NCI-H1694 treated with DMSO at 0.1 percent for 48 hours (cell line): ENCODE measurements at regions not wholly inside any gene's neighbourhood (a gene's known extent, or its start where the extent isn't known, plus 50 kb on each side); places are given as distances from the start of the nearest gene placed in this dataset.

Experiments used
- DNase-seq: peaks from one replicate; lab custom pipeline; 2025; lab: John Stamatoyannopoulos, UW

GRCh38 chr7:121810831-121811672 is 61.9 kb upstream of the PTPRZ1 start:
- DNase-seq: no peak

GRCh38 chr7:121807078-121807477 is 65.9 kb upstream of the PTPRZ1 start:
- DNase-seq: no peak

- no peak for DNase-seq
Observed at GRCh38 chr7:121803039-121803438, 69.9 kb upstream of the PTPRZ1 start.

- no peak for DNase-seq
Observed at GRCh38 chr7:121800916-121801675, 71.9 kb upstream of the PTPRZ1 start.

- DNase-seq: no peak
Observed at GRCh38 chr7:121798896-121799295, 74.1 kb upstream of the PTPRZ1 start.

- DNase-seq: no peak
Observed at GRCh38 chr7:121798453-121798840, 74.5 kb upstream of the PTPRZ1 start.

- DNase-seq: no peak
Observed at GRCh38 chr7:121797657-121798452, 75.1 kb upstream of the PTPRZ1 start.

GRCh38 chr7:121796936-121797656 is 75.9 kb upstream of the PTPRZ1 start:
- no peak for DNase-seq

- DNase-seq: no peak
Observed at GRCh38 chr7:121796381-121796780, 76.6 kb upstream of the PTPRZ1 start.

GRCh38 chr7:121795736-121796135 is 77.2 kb upstream of the PTPRZ1 start:
- DNase-seq: no peak

GRCh38 chr7:121793716-121794115 is 79.2 kb upstream of the PTPRZ1 start:
- DNase-seq: no peak

GRCh38 chr7:121777672-121778071 is 95.3 kb upstream of the PTPRZ1 start:
- DNase-seq: no peak

GRCh38 chr7:121774563-121774962 is 98.4 kb upstream of the PTPRZ1 start:
- no peak for DNase-seq

GRCh38 chr7:121766676-121767075 is 106.3 kb upstream of the PTPRZ1 start:
- DNase-seq: no peak

GRCh38 chr7:121761399-121761798 is 111.6 kb upstream of the PTPRZ1 start:
- DNase-seq: no peak

GRCh38 chr7:121755818-121756552 is 117.0 kb upstream of the PTPRZ1 start:
- no peak for DNase-seq

- no peak for DNase-seq
Observed at GRCh38 chr7:121755286-121755685, 117.7 kb upstream of the PTPRZ1 start.

GRCh38 chr7:121753944-121754343 is 119.0 kb upstream of the PTPRZ1 start:
- no peak for DNase-seq

GRCh38 chr7:121752706-121753105 is 120.3 kb upstream of the PTPRZ1 start:
- peak; percentile 56 for DNase-seq

GRCh38 chr7:121748546-121748945 is 124.4 kb upstream of the PTPRZ1 start:
- DNase-seq: no peak

GRCh38 chr7:121745856-121746255 is 127.1 kb upstream of the PTPRZ1 start:
- DNase-seq: no peak
